Chondrocyte (in vitro differentiated cells): ENCODE measurements at regions not wholly inside any gene's neighbourhood (a gene's known extent, or its start where the extent isn't known, plus 50 kb on each side); places are given as distances from the start of the nearest gene placed in this dataset.

Experiments used
- DNase-seq: peaks from one replicate; pipeline ENCODE4 v3.0.0; 2021; ENCODE audit warnings: mixed read lengths, low spot score
- H3K27ac Mint-ChIP-seq: one replicate; pipeline ENCODE4 v1.8.0; 2021; ENCODE audit warnings: mild to moderate bottlenecking, moderate library complexity, mixed read lengths; ENCODE audit not compliant: unreplicated experiment
- H3K27me3 Mint-ChIP-seq: 2 replicates; pipeline ENCODE4 v1.8.0; 2021; ENCODE audit warnings: low read depth, mixed read lengths
- H3K36me3 Mint-ChIP-seq: 2 replicates; pipeline ENCODE4 v1.8.0; 2021; ENCODE audit warnings: low read depth, mixed read lengths
- H3K4me1 Mint-ChIP-seq: 2 replicates; pipeline ENCODE4 v1.8.0; 2021; ENCODE audit warnings: low read depth, mild to moderate bottlenecking, mixed read lengths
- H3K4me3 Mint-ChIP-seq: one replicate; pipeline ENCODE4 v1.8.0; 2021; ENCODE audit warnings: mild to moderate bottlenecking, moderate library complexity, mixed read lengths; ENCODE audit not compliant: unreplicated experiment
- H3K9me3 Mint-ChIP-seq: 2 replicates; pipeline ENCODE4 v1.8.0; 2021; ENCODE audit warnings: low read depth, mixed read lengths
- CTCF ChIP-seq: fragments of 200-600 bp; sonication (generic); IDR thresholded peaks from 2 replicates; pipeline ENCODE4 v1.5.0; 2021; ENCODE audit warnings: antibody characterized with exemption, mild to moderate bottlenecking, moderate library complexity

- Mint-ChIP-seq H3K27me3 (no peaks in the 10 kb centered on the region), H3K9me3 (peaks cover 23% of the 10 kb centered on the region), H3K27ac (no peak overlapping the region), H3K36me3 (peaks cover 6% of the 10 kb centered on the region), H3K4me1 (no peaks in the 10 kb centered on the region), H3K4me3 (no peak overlapping the region)
- DNase-seq: no peak
- TF ChIP-seq CTCF: no peak
These were observed 648.3 kb downstream of the SPRY1 start for GRCh38 chr4:124044867-124045266.

GRCh38 chr4:124046190-124046589 lies 649.6 kb downstream of the SPRY1 start:
- H3K27me3 Mint-ChIP-seq: no peaks in the 10 kb centered on the region
- H3K4me1 Mint-ChIP-seq: no peaks in the 10 kb centered on the region
- peaks cover 22% of the 10 kb centered on the region for H3K9me3 Mint-ChIP-seq
- H3K27ac Mint-ChIP-seq: no peak overlapping the region
- no peak for TF ChIP-seq CTCF
- peaks cover 6% of the 10 kb centered on the region for H3K36me3 Mint-ChIP-seq
- no peak for DNase-seq
- no peak overlapping the region for H3K4me3 Mint-ChIP-seq

GRCh38 chr4:124053872-124054538 lies 657.4 kb downstream of the SPRY1 start:
- H3K27ac Mint-ChIP-seq: no peak overlapping the region
- no peak for TF ChIP-seq CTCF
- H3K36me3 Mint-ChIP-seq: peaks cover 3% of the 10 kb centered on the region
- H3K9me3 Mint-ChIP-seq: no peaks in the 10 kb centered on the region
- no peak for DNase-seq
- no peaks in the 10 kb centered on the region for H3K27me3 Mint-ChIP-seq
- no peak overlapping the region for H3K4me3 Mint-ChIP-seq
- peaks cover 19% of the 10 kb centered on the region for H3K4me1 Mint-ChIP-seq

GRCh38 chr4:124055336-124055735 lies 657.2 kb downstream of the ANKRD50 start:
- H3K27me3 Mint-ChIP-seq: no peaks in the 10 kb centered on the region
- peaks cover 3% of the 10 kb centered on the region for H3K36me3 Mint-ChIP-seq
- no peaks in the 10 kb centered on the region for H3K9me3 Mint-ChIP-seq
- H3K4me3 Mint-ChIP-seq: no peak overlapping the region
- H3K4me1 Mint-ChIP-seq: peaks cover 26% of the 10 kb centered on the region
- no peak overlapping the region for H3K27ac Mint-ChIP-seq
- no peak for TF ChIP-seq CTCF
- DNase-seq: no peak

- DNase-seq: no peak
These were observed 656.6 kb downstream of the ANKRD50 start for GRCh38 chr4:124055896-124056295.

More at GRCh38 chr4:124055896-124056295, 656.6 kb downstream of the ANKRD50 start:
- Mint-ChIP-seq H3K36me3 (peaks cover 3% of the 10 kb centered on the region), H3K4me1 (peaks cover 31% of the 10 kb centered on the region), H3K27ac (no peak overlapping the region), H3K9me3 (no peaks in the 10 kb centered on the region), H3K4me3 (no peak overlapping the region), H3K27me3 (no peaks in the 10 kb centered on the region)
- no peak for TF ChIP-seq CTCF
